ENCODE measurements at regions not wholly inside any gene's neighbourhood (a gene's known extent, or its start where the extent isn't known, plus 50 kb on each side); places are given as distances from the start of the nearest gene placed in this dataset.

DNA sequence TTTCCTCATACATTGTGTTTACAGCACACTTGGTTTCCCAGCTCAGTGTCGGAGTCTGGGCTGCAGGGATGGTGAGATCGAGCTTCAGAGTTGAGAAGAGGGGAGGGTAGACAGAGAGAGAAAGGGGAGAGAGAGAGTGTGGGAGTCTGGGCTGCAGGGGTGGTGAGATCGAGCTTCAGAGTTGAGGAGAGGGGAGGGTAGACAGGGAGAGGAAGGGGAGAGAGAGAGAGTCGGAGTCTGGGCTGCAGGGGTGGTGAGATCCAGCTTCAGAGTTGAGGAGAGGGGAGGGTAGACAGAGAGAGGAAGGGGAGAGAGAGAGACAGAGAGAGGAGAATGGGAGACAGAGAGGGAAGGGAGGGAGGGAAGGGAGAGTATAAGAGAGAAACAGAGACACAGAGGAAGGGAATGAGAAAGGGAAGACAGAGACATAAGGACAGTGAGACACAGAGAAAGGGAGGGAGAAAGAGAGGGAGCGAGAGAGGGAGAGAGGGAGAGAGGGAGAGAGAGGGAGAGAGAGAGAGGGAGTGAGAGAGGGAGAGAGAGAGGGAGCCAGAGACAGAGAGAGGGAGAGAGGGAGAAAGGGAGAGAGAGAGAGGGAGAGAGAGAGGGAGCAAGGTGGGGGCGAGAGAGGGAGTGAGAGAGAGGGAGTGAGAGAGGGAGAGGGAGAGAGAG, 222.7 kb upstream of the GMDS start:
- no peak for DNase-seq (ENCODE audit: low read depth, low spot score)
- no peaks in the 10 kb centered on the region for H3K9me3 Mint-ChIP-seq
- no peak overlapping the region for H3K27ac Mint-ChIP-seq (ENCODE audit: unreplicated experiment)
- H3K4me1 Mint-ChIP-seq, result no peaks in the 10 kb centered on the region
- peaks cover 38% of the 10 kb centered on the region for H3K27me3 Mint-ChIP-seq (ENCODE audit: low read depth)
- no peaks in the 10 kb centered on the region for H3K36me3 Mint-ChIP-seq (ENCODE audit: low read depth)
- no peak overlapping the region for H3K4me3 Mint-ChIP-seq
- no peak for TF ChIP-seq CTCF (conservative IDR thresholded peaks at IDR 0.05)

- Mint-ChIP-seq H3K4me3 (no peak overlapping the region), H3K27ac (ENCODE audit: unreplicated experiment) (no peak overlapping the region)
Measured at GRCh38 chr6:2465336-2465735, 219.9 kb upstream of the GMDS start.

GRCh38 chr6:2464641-2465040, 219.2 kb upstream of the GMDS start:
- no peak for DNase-seq (ENCODE audit: low read depth, low spot score)
- Mint-ChIP-seq H3K36me3 (ENCODE audit: low read depth) (no peaks in the 10 kb centered on the region), H3K27ac (ENCODE audit: unreplicated experiment) (no peak overlapping the region), H3K4me1 (no peaks in the 10 kb centered on the region), H3K4me3 (no peak overlapping the region), H3K27me3 (ENCODE audit: low read depth) (peaks cover 33% of the 10 kb centered on the region), H3K9me3 (no peaks in the 10 kb centered on the region)
- TF ChIP-seq CTCF (conservative IDR thresholded peaks at IDR 0.05), result no peak

More at GRCh38 chr6:2465336-2465735, 219.9 kb upstream of the GMDS start:
- H3K27me3 Mint-ChIP-seq (ENCODE audit: low read depth), result peaks cover 38% of the 10 kb centered on the region
- no peaks in the 10 kb centered on the region for H3K36me3 Mint-ChIP-seq (ENCODE audit: low read depth)
- no peak for DNase-seq (ENCODE audit: low read depth, low spot score)
- no peaks in the 10 kb centered on the region for H3K4me1 Mint-ChIP-seq
- TF ChIP-seq CTCF (conservative IDR thresholded peaks at IDR 0.05), result no peak
- H3K9me3 Mint-ChIP-seq, result no peaks in the 10 kb centered on the region

DNA sequence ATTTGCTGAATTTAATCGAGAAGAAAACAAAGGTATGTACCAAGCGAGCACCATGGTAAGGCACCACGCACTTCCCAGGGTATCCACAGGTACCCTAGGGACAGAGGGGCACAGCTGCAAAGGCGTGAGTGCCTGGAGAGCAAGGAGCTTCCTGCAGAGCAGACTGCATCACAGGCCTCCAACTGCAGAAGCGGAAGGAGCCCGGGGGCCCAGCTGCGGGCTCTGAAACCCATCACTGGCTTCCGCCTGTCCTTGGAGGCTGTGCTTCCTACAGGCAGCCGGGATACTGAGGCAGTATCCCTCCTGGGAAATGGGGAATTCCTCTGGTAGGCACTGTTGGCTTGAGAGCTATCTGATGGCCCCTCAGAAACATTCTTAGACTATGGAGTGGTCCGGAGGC, 217.4 kb upstream of the GMDS start:
- no peak for DNase-seq (ENCODE audit: low read depth, low spot score)
- Mint-ChIP-seq H3K27ac (ENCODE audit: unreplicated experiment) (no peak overlapping the region), H3K9me3 (no peaks in the 10 kb centered on the region), H3K27me3 (ENCODE audit: low read depth) (peaks cover 15% of the 10 kb centered on the region), H3K36me3 (ENCODE audit: low read depth) (no peaks in the 10 kb centered on the region), H3K4me3 (no peak overlapping the region), H3K4me1 (no peaks in the 10 kb centered on the region)
- TF ChIP-seq CTCF (conservative IDR thresholded peaks at IDR 0.05), result no peak

DNA sequence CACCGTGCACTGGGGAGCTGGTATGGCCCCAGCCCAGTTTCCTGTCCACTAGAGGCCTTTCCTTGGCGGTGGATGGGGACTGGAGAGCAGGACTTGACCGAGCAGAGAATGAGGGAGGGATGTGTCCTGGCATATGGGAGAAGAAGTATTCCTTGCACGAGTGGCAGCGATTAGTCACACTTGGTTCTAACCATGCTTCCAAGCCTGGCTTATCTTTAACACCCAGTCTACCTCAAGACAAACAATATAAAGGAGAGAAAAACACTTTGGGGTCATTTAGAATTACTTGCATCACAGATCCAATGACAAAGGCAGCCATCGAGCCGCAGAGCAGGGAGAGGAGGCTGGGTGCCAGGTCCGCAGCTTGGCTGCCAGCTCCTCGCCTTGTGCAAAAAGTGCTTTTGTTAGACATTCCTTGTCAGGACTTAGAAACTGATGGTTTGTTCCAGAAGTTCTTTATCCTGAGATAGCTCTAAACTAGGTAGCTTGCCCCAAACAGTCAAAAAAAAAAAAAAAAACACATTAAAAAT, 214.9 kb upstream of the GMDS start:
- H3K4me3 Mint-ChIP-seq, result no peak overlapping the region
- H3K27ac Mint-ChIP-seq (ENCODE audit: unreplicated experiment), result no peak overlapping the region
- DNase-seq (ENCODE audit: low read depth, low spot score), result no peak
- no peaks in the 10 kb centered on the region for H3K36me3 Mint-ChIP-seq (ENCODE audit: low read depth)
- no peaks in the 10 kb centered on the region for H3K27me3 Mint-ChIP-seq (ENCODE audit: low read depth)
- no peak for TF ChIP-seq CTCF (conservative IDR thresholded peaks at IDR 0.05)
- H3K4me1 Mint-ChIP-seq, result no peaks in the 10 kb centered on the region
- H3K9me3 Mint-ChIP-seq, result peaks cover 3% of the 10 kb centered on the region

All from neural crest cell (in vitro differentiated cells).